ENCODE measurements at regions not wholly inside any gene's neighbourhood (a gene's known extent, or its start where the extent isn't known, plus 50 kb on each side); places are given as distances from the start of the nearest gene placed in this dataset.

GRCh38 chr10:128305601-128306345, 179.6 kb upstream of the MKI67 start:
- ATAC-seq, result no peak
- peaks cover 10% of the 10 kb centered on the region for H3K9me3 Mint-ChIP-seq
- no peaks in the 10 kb centered on the region for H3K36me3 Mint-ChIP-seq (ENCODE audit: insufficient read depth)
- DNase-seq, result no peak
- H3K27me3 Mint-ChIP-seq (ENCODE audit: low read depth), result no peaks in the 10 kb centered on the region
- no peaks in the 10 kb centered on the region for H3K4me1 Mint-ChIP-seq (ENCODE audit: low read depth)
- H3K4me3 Mint-ChIP-seq, result no peak overlapping the region

- Mint-ChIP-seq H3K27me3 (ENCODE audit: low read depth) (no peaks in the 10 kb centered on the region), H3K9me3 (peaks cover 4% of the 10 kb centered on the region), H3K36me3 (ENCODE audit: insufficient read depth) (no peaks in the 10 kb centered on the region), H3K4me1 (ENCODE audit: low read depth) (no peaks in the 10 kb centered on the region), H3K4me3 (no peak overlapping the region)
- DNase-seq (no peak), ATAC-seq (no peak)
These were observed 180.3 kb upstream of the MKI67 start for GRCh38 chr10:128306535-128306934.

- Mint-ChIP-seq H3K4me3 (no peak overlapping the region), H3K27me3 (ENCODE audit: low read depth) (no peaks in the 10 kb centered on the region), H3K4me1 (ENCODE audit: low read depth) (no peaks in the 10 kb centered on the region), H3K9me3 (no peaks in the 10 kb centered on the region), H3K36me3 (ENCODE audit: insufficient read depth) (no peaks in the 10 kb centered on the region)
- no peak for DNase-seq
- no peak for ATAC-seq
These were observed 180.7 kb upstream of the MKI67 start for GRCh38 chr10:128306966-128307365.

GRCh38 chr10:128307820-128308219, 181.6 kb upstream of the MKI67 start:
- H3K27me3 Mint-ChIP-seq (ENCODE audit: low read depth), result no peaks in the 10 kb centered on the region
- DNase-seq (no peak), ATAC-seq (no peak)
- no peaks in the 10 kb centered on the region for H3K9me3 Mint-ChIP-seq
- H3K4me1 Mint-ChIP-seq (ENCODE audit: low read depth), result no peaks in the 10 kb centered on the region
- no peak overlapping the region for H3K4me3 Mint-ChIP-seq
- no peaks in the 10 kb centered on the region for H3K36me3 Mint-ChIP-seq (ENCODE audit: insufficient read depth)

- no peak overlapping the region for H3K4me3 Mint-ChIP-seq
- H3K36me3 Mint-ChIP-seq (ENCODE audit: insufficient read depth), result no peaks in the 10 kb centered on the region
- H3K27me3 Mint-ChIP-seq (ENCODE audit: low read depth), result no peaks in the 10 kb centered on the region
- DNase-seq, result no peak
- no peak for ATAC-seq
- no peaks in the 10 kb centered on the region for H3K4me1 Mint-ChIP-seq (ENCODE audit: low read depth)
- H3K9me3 Mint-ChIP-seq, result no peaks in the 10 kb centered on the region
These were observed 184.9 kb upstream of the MKI67 start for GRCh38 chr10:128310971-128311658.

- no peaks in the 10 kb centered on the region for H3K27me3 Mint-ChIP-seq (ENCODE audit: low read depth)
- H3K4me1 Mint-ChIP-seq (ENCODE audit: low read depth), result no peaks in the 10 kb centered on the region
- ATAC-seq (no peak), DNase-seq (no peak)
- no peak overlapping the region for H3K4me3 Mint-ChIP-seq
- no peaks in the 10 kb centered on the region for H3K36me3 Mint-ChIP-seq (ENCODE audit: insufficient read depth)
- H3K9me3 Mint-ChIP-seq, result no peaks in the 10 kb centered on the region
These were observed 186.0 kb upstream of the MKI67 start for GRCh38 chr10:128312250-128312649.

- Mint-ChIP-seq H3K4me3 (no peak overlapping the region), H3K27me3 (ENCODE audit: low read depth) (no peaks in the 10 kb centered on the region), H3K4me1 (ENCODE audit: low read depth) (no peaks in the 10 kb centered on the region), H3K9me3 (no peaks in the 10 kb centered on the region), H3K36me3 (ENCODE audit: insufficient read depth) (no peaks in the 10 kb centered on the region)
- ATAC-seq (no peak), DNase-seq (no peak)
These were observed 188.5 kb upstream of the MKI67 start for GRCh38 chr10:128314686-128315085.

- H3K27me3 Mint-ChIP-seq (ENCODE audit: low read depth), result no peaks in the 10 kb centered on the region
- H3K4me3 Mint-ChIP-seq, result no peak overlapping the region
- no peaks in the 10 kb centered on the region for H3K4me1 Mint-ChIP-seq (ENCODE audit: low read depth)
- no peak for ATAC-seq
- no peaks in the 10 kb centered on the region for H3K9me3 Mint-ChIP-seq
- H3K36me3 Mint-ChIP-seq (ENCODE audit: insufficient read depth), result no peaks in the 10 kb centered on the region
- no peak for DNase-seq
These were observed 190.0 kb upstream of the MKI67 start for GRCh38 chr10:128316121-128316726.

- Mint-ChIP-seq H3K4me1 (ENCODE audit: low read depth) (no peaks in the 10 kb centered on the region), H3K36me3 (ENCODE audit: insufficient read depth) (no peaks in the 10 kb centered on the region), H3K4me3 (no peak overlapping the region), H3K9me3 (no peaks in the 10 kb centered on the region), H3K27me3 (ENCODE audit: low read depth) (peaks cover 2% of the 10 kb centered on the region)
- ATAC-seq (no peak), DNase-seq (no peak)
These were observed 190.7 kb upstream of the MKI67 start for GRCh38 chr10:128316925-128317324.

GRCh38 chr10:128318366-128318765, 192.1 kb upstream of the MKI67 start:
- H3K9me3 Mint-ChIP-seq, result no peaks in the 10 kb centered on the region

GRCh38 chr10:128318913-128319312, 192.7 kb upstream of the MKI67 start:
- ATAC-seq, result no peak
- Mint-ChIP-seq H3K27me3 (ENCODE audit: low read depth) (peaks cover 8% of the 10 kb centered on the region), H3K9me3 (no peaks in the 10 kb centered on the region), H3K4me1 (ENCODE audit: low read depth) (no peaks in the 10 kb centered on the region), H3K36me3 (ENCODE audit: insufficient read depth) (no peaks in the 10 kb centered on the region), H3K4me3 (no peak overlapping the region)
- no peak for DNase-seq

More at GRCh38 chr10:128318366-128318765, 192.1 kb upstream of the MKI67 start:
- H3K27me3 Mint-ChIP-seq (ENCODE audit: low read depth), result peaks cover 8% of the 10 kb centered on the region
- no peak overlapping the region for H3K4me3 Mint-ChIP-seq
- ATAC-seq (no peak), DNase-seq (no peak)
- no peaks in the 10 kb centered on the region for H3K4me1 Mint-ChIP-seq (ENCODE audit: low read depth)
- H3K36me3 Mint-ChIP-seq (ENCODE audit: insufficient read depth), result no peaks in the 10 kb centered on the region

GRCh38 chr10:128322106-128322505, 195.9 kb upstream of the MKI67 start:
- Mint-ChIP-seq H3K36me3 (ENCODE audit: insufficient read depth) (no peaks in the 10 kb centered on the region), H3K4me1 (ENCODE audit: low read depth) (no peaks in the 10 kb centered on the region), H3K9me3 (no peaks in the 10 kb centered on the region), H3K4me3 (no peak overlapping the region), H3K27me3 (ENCODE audit: low read depth) (peaks cover 14% of the 10 kb centered on the region)
- ATAC-seq (no peak), DNase-seq (no peak)

- H3K36me3 Mint-ChIP-seq (ENCODE audit: insufficient read depth), result no peaks in the 10 kb centered on the region
- H3K9me3 Mint-ChIP-seq, result no peaks in the 10 kb centered on the region
- H3K27me3 Mint-ChIP-seq (ENCODE audit: low read depth), result peaks cover 14% of the 10 kb centered on the region
- DNase-seq (no peak), ATAC-seq (no peak)
- H3K4me3 Mint-ChIP-seq, result no peak overlapping the region
- no peaks in the 10 kb centered on the region for H3K4me1 Mint-ChIP-seq (ENCODE audit: low read depth)
These were observed 196.7 kb upstream of the MKI67 start for GRCh38 chr10:128322950-128323349.

- Mint-ChIP-seq H3K4me1 (ENCODE audit: low read depth) (no peaks in the 10 kb centered on the region), H3K27me3 (ENCODE audit: low read depth) (peaks cover 20% of the 10 kb centered on the region), H3K4me3 (no peak overlapping the region), H3K9me3 (peaks cover 3% of the 10 kb centered on the region), H3K36me3 (ENCODE audit: insufficient read depth) (no peaks in the 10 kb centered on the region)
- no peak for DNase-seq
- no peak for ATAC-seq
These were observed 198.0 kb upstream of the MKI67 start for GRCh38 chr10:128324058-128324827.
